HepG2 (cell line): ENCODE measurements at regions not wholly inside any gene's neighbourhood (a gene's known extent, or its start where the extent isn't known, plus 50 kb on each side); places are given as distances from the start of the nearest gene placed in this dataset.

Experiments
- ATAC-seq: fragments of 200-7000 bp; cut with Tn5 transposase; 3 replicates; pipeline ENCODE4 v1.9.1; 2020; ENCODE audit warnings: mild to moderate bottlenecking, moderate library complexity
- BruUV-seq: library from RNA; stranded (reverse); fragments of 400-500 nt; replicated peaks from 2 replicates; lab custom pipeline; 2021; lab: Mats Ljungman, UMichigan
- CTCF ChIA-PET: fragments of 300-600 bp; formaldehyde crosslinking; extraction: SDS; loops from one replicate; lab custom pipeline; 2021; ENCODE audit warnings: low total read pairs, inconsistent platforms, low intra/inter-chr PET ratio; lab: Yijun Ruan, JAX
- POLR2A ChIA-PET: fragments of 350-600 bp; sonication (Branson Sonifier 250); formaldehyde crosslinking; loops from one replicate; lab custom pipeline; 2020; ENCODE audit warnings: antibody characterized with exemption, inconsistent platforms; lab: Yijun Ruan, JAX
- DNase-seq: peaks from one replicate; pipeline ENCODE4 v3.0.0-alpha.2; 2015; ENCODE audit warnings: low spot score
- FAIRE-seq: peaks from 3 replicates; lab custom pipeline; 2011; peaks lifted over from hg19 to GRCh38; lab: Jason Lieb, UNC
- H2AFZ ChIP-seq: one replicate; pipeline ENCODE4 v1.6.1; 2011; ENCODE audit warnings: low read length, inconsistent platforms
- H3K27ac ChIP-seq: fragments of 300-600 bp; 3 replicates; pipeline ENCODE4 v1.8.0; 2011; ENCODE audit warnings: mixed run types, mild to moderate bottlenecking, mixed read lengths, low read length, inconsistent platforms; ENCODE audit not compliant: insufficient read depth; ENCODE audit errors: extremely low read length
- H3K27me3 ChIP-seq, 2 experiments: fragments of 200-600 bp in 1 of 2; 2 replicates in 1 of 2; 3 replicates in 1 of 2; pipeline versions ENCODE4 v1.6.0 to v1.8.0; 2011; ENCODE audit warnings: low read length in 2 of 2, mild to moderate bottlenecking in 2 of 2, moderate library complexity in 2 of 2, inconsistent platforms in 1 of 2; ENCODE audit not compliant: insufficient read depth in 2 of 2, control insufficient read depth in 1 of 2
- H3K36me3 ChIP-seq, 2 experiments: fragments of 200-600 bp in 1 of 2; replicated peaks in 1 of 2; 2 replicates in 1 of 2; 3 replicates in 1 of 2; pipeline versions ENCODE4 v1.5.1 to v1.8.0; 2011; ENCODE audit warnings: low read length in 2 of 2, inconsistent platforms in 1 of 2; ENCODE audit not compliant: insufficient read depth in 2 of 2, control insufficient read depth in 1 of 2
- H3K4me1 ChIP-seq: 2 replicates; pipeline ENCODE4 v1.5.1; 2012; ENCODE audit warnings: low read length, inconsistent platforms; ENCODE audit not compliant: insufficient read depth
- H3K4me2 ChIP-seq: 2 replicates; pipeline ENCODE4 v1.6.0; 2011; ENCODE audit warnings: low read depth, low read length, inconsistent platforms
- H3K4me3 ChIP-seq, 3 experiments: fragments of 200-600 bp in 1 of 3; sonication (generic), shearing (Covaris generic) in 1 of 3; replicated peaks in 1 of 3; 2 replicates each; pipeline ENCODE4 v1.5.1; 2011 to 2016; ENCODE audit warnings: low read length in 3 of 3, inconsistent platforms in 2 of 3, low read depth in 2 of 3, mild to moderate bottlenecking in 2 of 3, control low read depth in 1 of 3, mixed read lengths in 1 of 3; ENCODE audit not compliant: insufficient read depth in 1 of 3
- H3K79me2 ChIP-seq: one replicate; pipeline ENCODE4 v1.6.1; 2011; ENCODE audit warnings: low read length, inconsistent platforms; ENCODE audit not compliant: insufficient read depth
- H3K9ac ChIP-seq: 2 replicates; pipeline ENCODE4 v1.6.0; 2011; ENCODE audit warnings: mild to moderate bottlenecking, low read depth, low read length, inconsistent platforms; ENCODE audit not compliant: insufficient read depth
- H3K9me3 ChIP-seq: 2 replicates; pipeline ENCODE4 v1.5.1; 2012; ENCODE audit warnings: mild to moderate bottlenecking, low read length
- H4K20me1 ChIP-seq: 2 replicates; pipeline ENCODE4 v1.6.0; 2011; ENCODE audit warnings: inconsistent platforms, mild to moderate bottlenecking, low read length, moderate library complexity; ENCODE audit not compliant: insufficient read depth
- NFE2 ChIP-seq: sonication (generic); formaldehyde crosslinking; IDR thresholded peaks from 2 replicates; pipeline ENCODE4 v1.4.0; 2020; ENCODE audit warnings: missing genetic modification reagents
- NFE2L1 ChIP-seq: sonication (generic); formaldehyde crosslinking; IDR thresholded peaks from 2 replicates; pipeline ENCODE4 v1.4.0; 2020; ENCODE audit warnings: missing genetic modification reagents, mild to moderate bottlenecking, borderline replicate concordance
- SKI ChIP-seq: fragments of 450-650 bp; IDR thresholded peaks from one replicate; pipeline ENCODE4 v1.6.1; 2018; ENCODE audit warnings: mild to moderate bottlenecking; ENCODE audit not compliant: partially characterized antibody
- TARDBP ChIP-seq: sonication (generic); formaldehyde crosslinking; IDR thresholded peaks from 2 replicates; pipeline ENCODE4 v1.8.0; 2022; ENCODE audit warnings: mild to moderate bottlenecking, missing genetic modification reagents
- ZNF549 ChIP-seq: sonication (generic); formaldehyde crosslinking; IDR thresholded peaks from 2 replicates; pipeline ENCODE4 v1.5.0; 2020; ENCODE audit warnings: missing genetic modification reagents
- ZNF816 ChIP-seq: sonication (generic); formaldehyde crosslinking; IDR thresholded peaks from 2 replicates; pipeline ENCODE4 v1.8.0; 2022; ENCODE audit warnings: missing genetic modification reagents, mild to moderate bottlenecking, borderline replicate concordance
- WGBS: methylation state at CpG from one replicate; pipeline ENCODE4 v1.1.6; 2017; ENCODE audit warnings: low lambda C conversion rate; 5-methylcytosine and 5-hydroxymethylcytosine counted together
- in situ Hi-C: cut with HindIII; loops from 2 replicates; pipeline ENCODE4 v1.10.0; 2017; ENCODE audit warnings: low pct_unique_long_range_greater_than_20kb; ENCODE audit not compliant: extremely low pct_ligation_motif_present
- intact Hi-C: fragments of 100-400 bp; cut with micrococcal nuclease; formaldehyde crosslinking; loops from one replicate; pipeline ENCODE4 v1.10.0; 2022; ENCODE audit not compliant: unreplicated experiment
- TF ChIP-seq, protein P1 (sequence below): fragments of 450-650 bp; IDR thresholded peaks from 2 replicates; pipeline ENCODE4 v1.6.1; 2017
- TF ChIP-seq, protein P2 (sequence below): sonication (generic); formaldehyde crosslinking; IDR thresholded peaks from 2 replicates; pipeline ENCODE4 v1.8.0; 2022; ENCODE audit warnings: mild to moderate bottlenecking, missing genetic modification reagents, moderate library complexity
- TF ChIP-seq, protein P3 (sequence below): sonication (generic); formaldehyde crosslinking; IDR thresholded peaks from 2 replicates; pipeline ENCODE4 v1.4.0; 2020; ENCODE audit warnings: missing genetic modification reagents, low read depth, mild to moderate bottlenecking, borderline replicate concordance
- TF ChIP-seq, protein P4 (sequence below): sonication (generic); formaldehyde crosslinking; IDR thresholded peaks from 2 replicates; pipeline ENCODE4 v1.5.0; 2020; ENCODE audit warnings: mild to moderate bottlenecking, missing genetic modification reagents, moderate library complexity

DNA sequence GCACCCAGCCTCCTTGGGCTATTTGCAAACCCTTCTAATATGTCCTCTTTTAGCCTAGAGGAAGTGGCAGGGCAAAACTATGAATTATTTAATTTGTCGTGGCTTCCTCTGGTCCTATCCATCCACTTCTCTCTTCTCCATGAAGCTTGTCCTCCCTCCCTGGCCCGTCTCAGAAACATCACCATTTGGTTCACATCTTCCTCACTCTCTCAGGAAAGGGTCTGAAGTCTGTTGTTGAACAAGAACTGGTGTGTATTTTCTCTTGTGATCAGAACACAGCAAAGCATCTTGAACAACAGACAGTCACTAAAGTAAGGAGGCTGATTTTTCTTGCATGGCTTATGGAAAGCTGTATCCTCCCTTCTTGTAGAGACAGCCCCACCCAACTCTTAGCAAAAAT is 550.1 kb upstream of the NRP1 start:
- ATAC-seq: no peak
- CTCF ChIA-PET: no interaction called here
- FAIRE-seq: no peak
- in situ Hi-C loops: no loop called here
- BruUV-seq: no TSS peak
- no peaks in the 10 kb centered on the region for H3K27me3 ChIP-seq
- H3K9me3 ChIP-seq: no peaks in the 10 kb centered on the region
- H4K20me1 ChIP-seq: no peaks in the 10 kb centered on the region
- H2AFZ ChIP-seq: no peak overlapping the region
- TF ChIP-seq, protein P1, sequence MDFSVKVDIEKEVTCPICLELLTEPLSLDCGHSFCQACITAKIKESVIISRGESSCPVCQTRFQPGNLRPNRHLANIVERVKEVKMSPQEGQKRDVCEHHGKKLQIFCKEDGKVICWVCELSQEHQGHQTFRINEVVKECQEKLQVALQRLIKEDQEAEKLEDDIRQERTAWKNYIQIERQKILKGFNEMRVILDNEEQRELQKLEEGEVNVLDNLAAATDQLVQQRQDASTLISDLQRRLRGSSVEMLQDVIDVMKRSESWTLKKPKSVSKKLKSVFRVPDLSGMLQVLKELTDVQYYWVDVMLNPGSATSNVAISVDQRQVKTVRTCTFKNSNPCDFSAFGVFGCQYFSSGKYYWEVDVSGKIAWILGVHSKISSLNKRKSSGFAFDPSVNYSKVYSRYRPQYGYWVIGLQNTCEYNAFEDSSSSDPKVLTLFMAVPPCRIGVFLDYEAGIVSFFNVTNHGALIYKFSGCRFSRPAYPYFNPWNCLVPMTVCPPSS: no peak
- no peak for TF ChIP-seq NFE2 (CRISPR knock-in tag)
- TF ChIP-seq ZNF549 (CRISPR knock-in tag): no peak
- no peak for TF ChIP-seq TARDBP (CRISPR knock-in tag)
- TF ChIP-seq, all 625 proteins: peak for 0
- intact Hi-C loops: no loop called here
- Histone ChIP-seq H3K4me1 (0 out of 2 replicates have a peak, but pooled peaks cover 11% of the 10 kb centered on the region), H3K27ac (no peak overlapping the region), H3K9ac (no peak overlapping the region), H3K36me3 (no peaks in the 10 kb centered on the region), H3K79me2 (no peaks in the 10 kb centered on the region), H3K4me2 (no peak overlapping the region), H3K4me3 (no peak overlapping the region)
- POLR2A ChIA-PET: no interaction called here
- 37% methylated on average over 2 of the region's 2 CpGs for WGBS
- DNase-seq: no peak

DNA sequence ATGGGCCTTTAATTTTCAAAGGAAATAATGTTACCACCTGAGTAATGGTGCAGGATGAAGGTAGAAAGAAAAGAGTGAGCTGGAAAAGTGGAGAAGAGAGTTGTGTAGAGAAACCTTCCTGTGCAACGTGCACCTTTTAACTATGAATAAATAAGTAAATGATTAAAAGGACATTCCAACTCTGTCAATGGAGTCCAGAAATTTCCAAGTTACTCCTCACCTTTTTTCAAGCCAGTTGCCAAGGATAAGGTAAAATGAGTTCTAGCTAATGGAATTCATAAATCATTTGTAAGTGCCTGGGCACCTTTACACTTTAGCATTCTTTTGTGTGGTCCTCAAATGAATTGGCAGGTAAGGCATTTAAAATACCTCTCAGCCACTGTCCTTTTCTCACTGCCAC is 549.4 kb upstream of the NRP1 start:
- Histone ChIP-seq H2AFZ (no peak overlapping the region), H3K4me3 (no peak overlapping the region), H3K4me2 (no peak overlapping the region), H3K27ac (no peak overlapping the region), H3K79me2 (no peaks in the 10 kb centered on the region), H3K36me3 (no peaks in the 10 kb centered on the region), H4K20me1 (no peaks in the 10 kb centered on the region), H3K9ac (no peak overlapping the region), H3K4me1 (0 out of 2 replicates have a peak, but pooled peaks cover 11% of the 10 kb centered on the region), H3K9me3 (no peaks in the 10 kb centered on the region), H3K27me3 (no peaks in the 10 kb centered on the region)
- FAIRE-seq (no peak), DNase-seq (no peak), ATAC-seq (no peak)
- WGBS: 10% methylated on average over 1 of the region's 1 CpG
- intact Hi-C loops: no loop called here
- in situ Hi-C loops: no loop called here
- ChIA-PET CTCF (no interaction called here), POLR2A (no interaction called here)
- no TSS peak for BruUV-seq
- TF ChIP-seq, protein P2, sequence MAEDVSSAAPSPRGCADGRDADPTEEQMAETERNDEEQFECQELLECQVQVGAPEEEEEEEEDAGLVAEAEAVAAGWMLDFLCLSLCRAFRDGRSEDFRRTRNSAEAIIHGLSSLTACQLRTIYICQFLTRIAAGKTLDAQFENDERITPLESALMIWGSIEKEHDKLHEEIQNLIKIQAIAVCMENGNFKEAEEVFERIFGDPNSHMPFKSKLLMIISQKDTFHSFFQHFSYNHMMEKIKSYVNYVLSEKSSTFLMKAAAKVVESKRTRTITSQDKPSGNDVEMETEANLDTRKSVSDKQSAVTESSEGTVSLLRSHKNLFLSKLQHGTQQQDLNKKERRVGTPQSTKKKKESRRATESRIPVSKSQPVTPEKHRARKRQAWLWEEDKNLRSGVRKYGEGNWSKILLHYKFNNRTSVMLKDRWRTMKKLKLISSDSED: no peak
- TF ChIP-seq ZNF816 (CRISPR knock-in tag) (no peak), NFE2L1 (CRISPR knock-in tag) (no peak), SKI (no peak)
- TF ChIP-seq, protein P3, sequence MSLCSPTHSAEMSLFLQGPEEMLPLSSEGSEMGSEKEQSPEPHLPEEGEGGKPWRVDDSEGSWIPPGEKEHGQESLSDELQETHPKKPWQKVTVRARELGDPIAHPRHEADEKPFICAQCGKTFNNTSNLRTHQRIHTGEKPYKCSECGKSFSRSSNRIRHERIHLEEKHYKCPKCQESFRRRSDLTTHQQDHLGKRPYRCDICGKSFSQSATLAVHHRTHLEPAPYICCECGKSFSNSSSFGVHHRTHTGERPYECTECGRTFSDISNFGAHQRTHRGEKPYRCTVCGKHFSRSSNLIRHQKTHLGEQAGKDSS: no peak
- TF ChIP-seq, protein P4, sequence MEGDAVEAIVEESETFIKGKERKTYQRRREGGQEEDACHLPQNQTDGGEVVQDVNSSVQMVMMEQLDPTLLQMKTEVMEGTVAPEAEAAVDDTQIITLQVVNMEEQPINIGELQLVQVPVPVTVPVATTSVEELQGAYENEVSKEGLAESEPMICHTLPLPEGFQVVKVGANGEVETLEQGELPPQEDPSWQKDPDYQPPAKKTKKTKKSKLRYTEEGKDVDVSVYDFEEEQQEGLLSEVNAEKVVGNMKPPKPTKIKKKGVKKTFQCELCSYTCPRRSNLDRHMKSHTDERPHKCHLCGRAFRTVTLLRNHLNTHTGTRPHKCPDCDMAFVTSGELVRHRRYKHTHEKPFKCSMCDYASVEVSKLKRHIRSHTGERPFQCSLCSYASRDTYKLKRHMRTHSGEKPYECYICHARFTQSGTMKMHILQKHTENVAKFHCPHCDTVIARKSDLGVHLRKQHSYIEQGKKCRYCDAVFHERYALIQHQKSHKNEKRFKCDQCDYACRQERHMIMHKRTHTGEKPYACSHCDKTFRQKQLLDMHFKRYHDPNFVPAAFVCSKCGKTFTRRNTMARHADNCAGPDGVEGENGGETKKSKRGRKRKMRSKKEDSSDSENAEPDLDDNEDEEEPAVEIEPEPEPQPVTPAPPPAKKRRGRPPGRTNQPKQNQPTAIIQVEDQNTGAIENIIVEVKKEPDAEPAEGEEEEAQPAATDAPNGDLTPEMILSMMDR (CRISPR knock-in tag): no peak
